Suprapubic skin (tissue), 4 donors: ENCODE measurements at regions not wholly inside any gene's neighbourhood (a gene's known extent, or its start where the extent isn't known, plus 50 kb on each side); places are given as distances from the start of the nearest gene placed in this dataset.
A peak's percentile ranks its signal among the peaks of the same experiment; 100 is the strongest.

ENCODE experiments used
- DNase-seq, 2 donors: peaks; one replicate each; pipeline ENCODE4 v3.0.0-alpha.2; 2019; ENCODE audit warnings: low spot score in 2 of 2
- H3K27ac ChIP-seq: fragments of 200-600 bp; sonication (generic); one replicate; pipeline ENCODE4 v1.5.1; 2019
- H3K27me3 ChIP-seq: fragments of 200-600 bp; sonication (generic); one replicate; pipeline ENCODE4 v1.5.1; 2019
- H3K36me3 ChIP-seq: fragments of 200-600 bp; sonication (generic); one replicate; pipeline ENCODE4 v1.5.1; 2019
- H3K4me1 ChIP-seq: fragments of 200-600 bp; sonication (generic); one replicate; pipeline ENCODE4 v1.5.1; 2019
- H3K4me3 ChIP-seq: fragments of 200-600 bp; sonication (generic); one replicate; pipeline ENCODE4 v1.5.1; 2019; ENCODE audit warnings: mild to moderate bottlenecking
- H3K9me3 ChIP-seq: fragments of 200-600 bp; sonication (generic); one replicate; pipeline ENCODE4 v1.5.1; 2019
- EP300 ChIP-seq: sonication (generic); formaldehyde crosslinking; IDR thresholded peaks from one replicate; pipeline ENCODE4 v1.6.1; 2017; ENCODE audit warnings: antibody characterized with exemption
- POLR2A ChIP-seq, 2 donors: fragments of 450-650 bp; IDR thresholded peaks; one replicate each; pipeline ENCODE4 v1.6.1; 2017; ENCODE audit warnings: antibody characterized with exemption in 2 of 2, mild to moderate bottlenecking in 2 of 2, moderate library complexity in 2 of 2
- POLR2AphosphoS5 ChIP-seq, 3 donors: sonication (generic); formaldehyde crosslinking; IDR thresholded peaks; one replicate each; pipeline ENCODE4 v1.6.1; 2017; ENCODE audit warnings: antibody characterized with exemption in 3 of 3
- WGBS: methylation state at CpG from one replicate; pipeline ENCODE4 v1.1.5; 2018; 5-methylcytosine and 5-hydroxymethylcytosine counted together
- TF ChIP-seq, protein P1 (sequence below), 2 donors: fragments of 200-600 bp in 1 of 2; fragments of 450-650 bp in 1 of 2; sonication (generic) in 1 of 2; IDR thresholded peaks; one replicate each; pipeline ENCODE4 v1.5.1; 2016 to 2019; ENCODE audit warnings: antibody characterized with exemption in 2 of 2, mild to moderate bottlenecking in 1 of 2, moderate library complexity in 1 of 2

DNA sequence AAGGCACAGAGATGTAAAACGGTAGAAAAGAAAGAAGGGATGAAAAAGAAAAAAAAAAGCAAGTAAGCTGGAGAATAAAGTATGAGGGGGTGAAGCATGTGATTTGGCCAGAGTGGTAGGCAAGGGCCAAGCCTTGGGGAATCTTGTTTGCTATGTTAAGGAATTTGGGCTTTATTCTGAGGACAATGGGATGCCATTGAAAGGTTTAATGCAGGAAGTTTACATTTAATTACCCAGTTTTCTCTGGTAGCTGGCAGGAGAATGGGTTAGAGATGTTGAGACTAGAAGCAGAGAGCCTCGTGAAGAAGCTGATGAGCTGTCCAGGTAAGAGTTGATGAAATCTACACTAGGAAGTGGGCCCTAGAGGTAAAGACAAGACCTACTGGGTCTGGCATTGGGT is 455.9 kb downstream of the PDCD6IP start:
- Histone ChIP-seq H3K36me3 (no peaks in the 10 kb centered on the region), H3K9me3 (no peaks in the 10 kb centered on the region), H3K27me3 (no peaks in the 10 kb centered on the region), H3K27ac (no peak overlapping the region), H3K4me3 (no peak overlapping the region), H3K4me1 (no peaks in the 10 kb centered on the region)
- 72% methylated on average over 2 of the region's 2 CpGs for WGBS
- DNase-seq, result no peak
- no peak for TF ChIP-seq EP300
- TF ChIP-seq POLR2A (IDR thresholded peaks at IDR 0.05), result no peak
- TF ChIP-seq POLR2AphosphoS5 (IDR thresholded peaks at IDR 0.05), result no peak
- TF ChIP-seq, protein P1, sequence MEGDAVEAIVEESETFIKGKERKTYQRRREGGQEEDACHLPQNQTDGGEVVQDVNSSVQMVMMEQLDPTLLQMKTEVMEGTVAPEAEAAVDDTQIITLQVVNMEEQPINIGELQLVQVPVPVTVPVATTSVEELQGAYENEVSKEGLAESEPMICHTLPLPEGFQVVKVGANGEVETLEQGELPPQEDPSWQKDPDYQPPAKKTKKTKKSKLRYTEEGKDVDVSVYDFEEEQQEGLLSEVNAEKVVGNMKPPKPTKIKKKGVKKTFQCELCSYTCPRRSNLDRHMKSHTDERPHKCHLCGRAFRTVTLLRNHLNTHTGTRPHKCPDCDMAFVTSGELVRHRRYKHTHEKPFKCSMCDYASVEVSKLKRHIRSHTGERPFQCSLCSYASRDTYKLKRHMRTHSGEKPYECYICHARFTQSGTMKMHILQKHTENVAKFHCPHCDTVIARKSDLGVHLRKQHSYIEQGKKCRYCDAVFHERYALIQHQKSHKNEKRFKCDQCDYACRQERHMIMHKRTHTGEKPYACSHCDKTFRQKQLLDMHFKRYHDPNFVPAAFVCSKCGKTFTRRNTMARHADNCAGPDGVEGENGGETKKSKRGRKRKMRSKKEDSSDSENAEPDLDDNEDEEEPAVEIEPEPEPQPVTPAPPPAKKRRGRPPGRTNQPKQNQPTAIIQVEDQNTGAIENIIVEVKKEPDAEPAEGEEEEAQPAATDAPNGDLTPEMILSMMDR (IDR thresholded peaks at IDR 0.05), result no peak

DNA sequence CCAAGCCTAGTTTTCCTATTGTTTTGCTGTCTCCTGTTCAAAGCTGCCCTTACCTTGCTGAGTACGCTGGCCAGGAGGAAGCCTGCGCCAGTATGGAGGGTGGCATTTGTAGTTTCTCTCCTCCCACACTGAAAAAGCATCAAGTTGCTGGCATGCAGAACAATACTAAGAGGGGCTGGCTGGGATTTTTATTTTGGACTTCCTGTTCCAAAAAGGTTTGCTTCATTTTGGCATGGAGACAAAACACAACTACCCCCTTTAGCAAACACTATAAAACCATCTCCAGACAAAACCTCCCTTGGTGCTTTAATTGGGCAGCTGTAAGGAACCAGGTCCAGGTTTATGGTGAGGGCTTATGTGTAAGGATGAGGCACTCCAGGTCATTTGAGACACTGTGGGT is 457.6 kb downstream of the PDCD6IP start:
- WGBS, result 64% methylated on average over 2 of the region's 2 CpGs
- TF ChIP-seq, protein P1 (IDR thresholded peaks at IDR 0.05), result no peak
- no peak for TF ChIP-seq POLR2AphosphoS5 (IDR thresholded peaks at IDR 0.05)
- TF ChIP-seq POLR2A (IDR thresholded peaks at IDR 0.05), result no peak
- no peak for TF ChIP-seq EP300
- Histone ChIP-seq H3K27me3 (no peaks in the 10 kb centered on the region), H3K4me3 (no peak overlapping the region), H3K9me3 (no peaks in the 10 kb centered on the region), H3K27ac (no peak overlapping the region), H3K36me3 (no peaks in the 10 kb centered on the region), H3K4me1 (no peaks in the 10 kb centered on the region)
- DNase-seq, result no peak

DNA sequence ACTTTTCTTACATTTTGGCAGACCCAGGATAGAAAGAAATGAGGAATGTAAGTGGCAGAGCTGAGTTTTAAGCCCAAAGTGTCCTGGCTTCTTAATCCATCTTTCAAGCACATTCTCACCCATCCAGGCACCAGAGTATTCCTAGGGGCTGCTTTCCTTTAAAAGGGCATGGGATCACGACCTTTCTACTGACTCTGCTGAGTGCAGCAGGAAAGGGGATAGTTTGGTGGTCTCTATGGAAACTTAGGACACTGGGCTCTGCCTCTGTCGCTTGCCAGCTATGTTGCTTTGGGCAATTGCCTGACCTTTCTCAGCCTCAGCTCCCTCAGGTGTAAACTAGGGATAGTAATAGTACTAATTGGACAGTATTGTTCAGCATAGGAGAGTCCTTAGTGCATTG is 458.4 kb downstream of the PDCD6IP start:
- no peaks in the 10 kb centered on the region for H3K36me3 ChIP-seq
- 42% methylated on average over 2 of the region's 2 CpGs for WGBS
- H3K9me3 ChIP-seq, result no peaks in the 10 kb centered on the region

DNA sequence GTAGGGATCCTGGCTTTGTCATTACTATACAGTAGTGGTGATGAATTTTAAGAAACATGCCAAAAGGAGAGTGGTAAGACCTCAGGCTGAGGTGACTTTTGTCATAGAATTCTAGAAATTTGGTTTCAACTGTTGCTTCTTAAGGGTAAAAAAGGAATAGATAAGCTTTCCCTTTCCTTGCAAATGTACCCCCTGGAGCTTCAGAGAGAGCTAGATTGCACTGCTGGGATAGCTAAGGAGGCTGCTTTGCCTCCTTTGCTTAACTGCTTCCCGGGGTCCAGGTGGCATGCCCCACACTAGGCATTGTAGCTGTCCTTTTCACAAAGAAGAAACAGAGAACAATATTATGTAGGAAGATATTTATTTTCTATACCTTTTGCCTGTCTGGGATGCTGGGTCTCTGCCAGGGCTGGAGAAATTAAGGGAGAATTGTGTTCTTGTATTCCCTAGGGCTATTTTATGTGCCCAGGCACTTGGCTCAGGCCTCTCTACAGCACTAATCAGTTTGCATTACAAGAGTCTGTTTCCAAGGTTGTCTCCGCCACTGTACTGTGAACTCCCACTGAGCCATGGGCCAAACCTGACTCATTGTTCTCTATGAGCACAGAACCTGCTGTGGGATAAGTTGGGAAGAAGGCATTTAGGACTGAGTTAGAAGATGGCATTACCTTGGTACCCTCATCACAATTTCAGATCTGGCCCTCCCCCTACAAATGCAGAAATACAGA is 460.0 kb downstream of the PDCD6IP start:
- Histone ChIP-seq H3K27me3 (no peaks in the 10 kb centered on the region), H3K4me3 (no peak overlapping the region), H3K36me3 (no peaks in the 10 kb centered on the region), H3K4me1 (no peaks in the 10 kb centered on the region), H3K27ac (no peak overlapping the region), H3K9me3 (no peaks in the 10 kb centered on the region)
- WGBS, result 75% methylated on average over 2 of the region's 2 CpGs
- TF ChIP-seq, protein P1 (IDR thresholded peaks at IDR 0.05), result no peak
- TF ChIP-seq POLR2A (IDR thresholded peaks at IDR 0.05) (no peak), POLR2AphosphoS5 (IDR thresholded peaks at IDR 0.05) (no peak), EP300 (no peak)
- DNase-seq, result no peak

More for the DNA sequence above, 458.4 kb downstream of the PDCD6IP start:
- H3K27me3 ChIP-seq, result no peaks in the 10 kb centered on the region
- no peak overlapping the region for H3K4me3 ChIP-seq
- no peak for TF ChIP-seq EP300
- no peak for TF ChIP-seq POLR2A (IDR thresholded peaks at IDR 0.05)
- TF ChIP-seq, protein P1 (IDR thresholded peaks at IDR 0.05), result no peak
- no peak for TF ChIP-seq POLR2AphosphoS5 (IDR thresholded peaks at IDR 0.05)
- H3K4me1 ChIP-seq, result no peaks in the 10 kb centered on the region
- no peak overlapping the region for H3K27ac ChIP-seq
- DNase-seq, result no peak

DNA sequence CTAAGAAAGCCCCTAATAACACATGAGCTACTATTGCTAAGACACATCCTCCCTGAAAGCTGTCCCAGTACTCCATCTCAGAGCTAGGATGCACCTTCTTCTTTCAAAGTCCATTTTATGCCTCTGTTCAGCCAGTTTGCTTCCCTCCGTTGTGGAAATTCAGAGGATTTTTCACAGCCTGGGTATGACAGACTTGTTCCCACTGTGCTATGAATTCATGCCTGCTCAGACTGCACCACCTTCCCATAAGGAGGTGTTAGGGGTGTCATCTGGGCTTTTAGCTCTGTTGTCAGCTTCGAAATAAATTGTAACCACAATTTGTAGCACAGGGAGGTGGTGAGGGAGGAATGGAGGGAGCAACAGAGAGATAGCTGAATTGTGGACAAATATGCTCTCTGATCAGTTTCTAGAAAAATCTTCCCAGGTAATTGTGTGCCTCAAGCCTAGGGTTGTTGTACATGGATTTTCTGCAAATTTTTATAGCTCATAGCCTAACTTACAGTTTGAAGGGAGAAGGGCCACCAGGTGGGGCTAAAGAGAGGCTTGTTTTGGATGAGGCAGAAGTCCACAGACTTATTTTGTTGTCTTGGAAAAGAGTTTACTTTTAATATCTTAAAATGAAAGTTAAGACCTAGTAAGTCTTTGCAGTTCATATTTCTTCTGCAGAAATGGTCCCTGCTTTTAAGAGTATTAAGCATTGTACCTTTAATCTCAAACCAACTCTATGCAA is 462.0 kb downstream of the PDCD6IP start:
- Histone ChIP-seq H3K9me3 (no peaks in the 10 kb centered on the region), H3K27ac (no peak overlapping the region), H3K4me3 (no peak overlapping the region), H3K36me3 (no peaks in the 10 kb centered on the region), H3K27me3 (no peaks in the 10 kb centered on the region), H3K4me1 (no peaks in the 10 kb centered on the region)
- DNase-seq, result no peak
- 92% methylated on average over 2 of the region's 2 CpGs for WGBS
- TF ChIP-seq, protein P1 (IDR thresholded peaks at IDR 0.05), result peak in 1 of 2 donors; percentile 41
- no peak for TF ChIP-seq POLR2A (IDR thresholded peaks at IDR 0.05)
